GM12878 (cell line): ENCODE measurements at regions not wholly inside any gene's neighbourhood (a gene's known extent, or its start where the extent isn't known, plus 50 kb on each side); places are given as distances from the start of the nearest gene placed in this dataset.

Experiments
- ATAC-seq: fragments of 200-7000 bp; cut with Tn5 transposase; 3 replicates; pipeline ENCODE4 v1.9.1; 2020; ENCODE audit warnings: mild to moderate bottlenecking, moderate library complexity
- BruUV-seq: library from RNA; stranded (reverse); fragments of 400-500 nt; replicated peaks from 2 replicates; lab custom pipeline; 2021; lab: Mats Ljungman, UMichigan
- CTCF ChIA-PET: fragments of 300-600 bp; sonication (Branson Sonifier 250); formaldehyde crosslinking; extraction: SDS; loops from one replicate; lab custom pipeline; 2021; ENCODE audit warnings: inconsistent platforms; lab: Yijun Ruan, JAX
- POLR2A ChIA-PET: fragments of 350-600 bp; formaldehyde crosslinking; extraction: SDS; loops from one replicate; lab custom pipeline; 2021; ENCODE audit warnings: inconsistent platforms; lab: Charles Lee
- RAD21 ChIA-PET: fragments of 300-600 bp; sonication (Branson Sonifier 250); formaldehyde crosslinking; loops from one replicate; lab custom pipeline; 2023; ENCODE audit warnings: antibody characterized with exemption; ENCODE audit not compliant: unreplicated experiment; lab: Charles Lee
- SMC1A ChIA-PET: fragments of 300-600 bp; sonication (Branson Sonifier 250); formaldehyde crosslinking; loops from one replicate; lab custom pipeline; 2023; ENCODE audit not compliant: unreplicated experiment, uncharacterized antibody; lab: Charles Lee
- DNase-seq: peaks from one replicate; pipeline ENCODE4 v3.0.0-alpha.2; 2011; ENCODE audit warnings: low read depth, low spot score
- FAIRE-seq: peaks from 3 replicates; lab custom pipeline; 2011; peaks lifted over from hg19 to GRCh38; lab: Jason Lieb, UNC
- H2AFZ ChIP-seq: 2 replicates; pipeline ENCODE4 v1.6.0; 2011; ENCODE audit warnings: low read depth, low read length, control low read depth; ENCODE audit not compliant: control insufficient read depth
- H3K27ac ChIP-seq: 2 replicates; pipeline ENCODE4 v1.5.1; 2011; ENCODE audit warnings: control low read depth; ENCODE audit not compliant: control insufficient read depth, insufficient read depth
- H3K27me3 ChIP-seq, 2 experiments: replicated peaks in 1 of 2; 2 replicates each; pipeline versions ENCODE4 v1.6.0 to v1.6.1; 2011; ENCODE audit warnings: low read length in 1 of 2; ENCODE audit not compliant: control insufficient read depth in 2 of 2, insufficient read depth in 2 of 2
- H3K36me3 ChIP-seq, 2 experiments: 2 replicates each; pipeline ENCODE4 v1.5.1; 2011; ENCODE audit warnings: low read length in 1 of 2; ENCODE audit not compliant: control insufficient read depth in 2 of 2, insufficient read depth in 2 of 2
- H3K4me1 ChIP-seq: 2 replicates; pipeline ENCODE4 v1.6.1; 2011; ENCODE audit warnings: mild to moderate bottlenecking, low read length, moderate library complexity, mixed read lengths; ENCODE audit not compliant: control insufficient read depth, insufficient read depth
- H3K4me2 ChIP-seq: 2 replicates; pipeline ENCODE4 v1.6.0; 2011; ENCODE audit warnings: control low read depth; ENCODE audit not compliant: control insufficient read depth, insufficient read depth
- H3K4me3 ChIP-seq: fragments of 200-600 bp; sonication (generic); 2 replicates; pipeline ENCODE4 v1.5.1; 2016
- H3K79me2 ChIP-seq: 2 replicates; pipeline ENCODE4 v1.6.0; 2011; ENCODE audit warnings: low read length; ENCODE audit not compliant: control insufficient read depth, insufficient read depth
- H3K9ac ChIP-seq: 2 replicates; pipeline ENCODE4 v1.8.0; 2011; ENCODE audit warnings: low read length, control low read depth, mixed read lengths; ENCODE audit not compliant: control insufficient read depth, insufficient read depth
- H3K9me3 ChIP-seq: replicated peaks from 3 replicates; pipeline ENCODE4 v1.5.1; 2011; ENCODE audit warnings: mild to moderate bottlenecking, low read length; ENCODE audit not compliant: control insufficient read depth, insufficient read depth
- H4K20me1 ChIP-seq: 2 replicates; pipeline ENCODE4 v1.6.0; 2011; ENCODE audit not compliant: control insufficient read depth, insufficient read depth
- CREB1 ChIP-seq: IDR thresholded peaks from 2 replicates; pipeline ENCODE4 v1.6.1; 2012; ENCODE audit warnings: low read depth, mild to moderate bottlenecking, inconsistent platforms
- ESRRA ChIP-seq: IDR thresholded peaks from 2 replicates; pipeline ENCODE4 v1.6.1; 2012; ENCODE audit warnings: mild to moderate bottlenecking, low read length, improper control_type of control experiment
- ETV6 ChIP-seq, 2 experiments: fragments of 450-650 bp in 1 of 2; IDR thresholded peaks in 1 of 2; conservative IDR thresholded peaks in 1 of 2; 2 replicates each; pipeline ENCODE4 v1.6.1; 2014; ENCODE audit warnings: antibody characterized with exemption in 1 of 2, borderline replicate concordance in 1 of 2, low read depth in 1 of 2, mild to moderate bottlenecking in 1 of 2, moderate library complexity in 1 of 2
- KDM1A ChIP-seq: fragments of 200-600 bp; sonication (generic); IDR thresholded peaks from 2 replicates; pipeline ENCODE4 v1.6.1; 2016; ENCODE audit warnings: borderline replicate concordance
- PRDM15 ChIP-seq: fragments of 450-650 bp; formaldehyde crosslinking; IDR thresholded peaks from 2 replicates; pipeline ENCODE4 v1.4.0; 2020; ENCODE audit warnings: mild to moderate bottlenecking, moderate library complexity
- RCOR1 ChIP-seq: conservative IDR thresholded peaks from 2 replicates; pipeline ENCODE4 v1.6.1; 2012; ENCODE audit warnings: low read depth, low read length, improper control_type of control experiment
- RELA ChIP-seq: fragments of 450-650 bp; IDR thresholded peaks from 2 replicates; pipeline ENCODE4 v1.8.0; 2014; ENCODE audit warnings: borderline replicate concordance; ENCODE audit not compliant: partially characterized antibody
- SMAD5 ChIP-seq: IDR thresholded peaks from 2 replicates; pipeline ENCODE4 v1.6.1; 2016; ENCODE audit warnings: antibody characterized with exemption, low read depth
- SREBF1 ChIP-seq: IDR thresholded peaks from 2 replicates; pipeline ENCODE4 v1.6.1; 2012; ENCODE audit warnings: mild to moderate bottlenecking, low read length
- YY1 ChIP-seq: IDR thresholded peaks from 2 replicates; pipeline ENCODE4 v1.6.1; 2011; ENCODE audit warnings: low read depth, mild to moderate bottlenecking, low read length
- ZNF24 ChIP-seq: fragments of 450-650 bp; IDR thresholded peaks from 2 replicates; pipeline ENCODE4 v1.6.1; 2017; ENCODE audit warnings: antibody characterized with exemption, mild to moderate bottlenecking
- WGBS: methylation state at CpG from one replicate; pipeline ENCODE4 v1.1.6; 2016; ENCODE audit warnings: low lambda C conversion rate; ENCODE audit not compliant: insufficient replicate concordance, insufficient coverage; ENCODE audit errors: missing lambda C conversion rate; 5-methylcytosine and 5-hydroxymethylcytosine counted together
- in situ Hi-C: fragments of 300-500 bp; cut with MboI; formaldehyde crosslinking; loops from 9 replicates; pipeline ENCODE4 v1.14.3; 2018; ENCODE audit warnings: mixed read lengths
- intact Hi-C: fragments of 100-400 bp; cut with micrococcal nuclease; formaldehyde crosslinking; loops from one replicate; pipeline ENCODE4 v1.14.2; 2022; ENCODE audit not compliant: unreplicated experiment
- TF ChIP-seq, protein P1 (sequence below): fragments of 450-650 bp; IDR thresholded peaks from 2 replicates; pipeline ENCODE4 v1.6.1; 2014; ENCODE audit warnings: mild to moderate bottlenecking

- TF ChIP-seq PRDM15 (CRISPR knock-in tag) (no peak), SMAD5 (no peak), RCOR1 (no peak), RELA (no peak)
These were observed 113.6 kb downstream of the RTL9 start (continued) for GRCh38 chrX:110472265-110472664.

GRCh38 chrX:110477593-110478228 lies 119.1 kb downstream of the RTL9 start:
- Histone ChIP-seq H3K27me3 (peaks cover 1 to 2% of the 10 kb centered on the region in 2 experiments; a peak in 3 of 4 replicates), H3K4me1 (no peaks in the 10 kb centered on the region), H3K9ac (no peak overlapping the region), H3K27ac (no peak overlapping the region), H3K4me2 (no peak overlapping the region), H3K36me3 (no peaks in the 10 kb centered on the region), H3K4me3 (no peak overlapping the region), H2AFZ (no peak overlapping the region), H3K79me2 (no peaks in the 10 kb centered on the region), H3K9me3 (no peaks in the 10 kb centered on the region), H4K20me1 (no peaks in the 10 kb centered on the region)
- no TSS peak for BruUV-seq
- FAIRE-seq, result no peak
- in situ Hi-C loops, result no loop called here
- 12% methylated on average over 5 of the region's 5 CpGs for WGBS
- DNase-seq, result no peak
- CTCF ChIA-PET, result interaction anchor here (1.0 kb wide), 1 partner anchor 379 kb away, joined by 4 read pairs; no protein-coding TSS in a partner anchor
- intact Hi-C loops, result no loop called here
- SMC1A ChIA-PET, result no interaction called here
- RAD21 ChIA-PET, result no interaction called here
- POLR2A ChIA-PET, result no interaction called here
- ATAC-seq, result peak; percentile 32; the same call in 2 of the 3 replicates
- TF ChIP-seq CREB1 (no peak), ZNF24 (no peak), KDM1A (no peak), YY1 (no peak), ESRRA (no peak), ETV6 (conservative IDR thresholded peaks at IDR 0.05 in 1 of 2, IDR thresholded peaks at IDR 0.05 in 1 of 2; ENCODE audit: borderline replicate concordance in 1 of 2, low read depth in 1 of 2) (no peak), SREBF1 (no peak), PRDM15 (CRISPR knock-in tag) (no peak)
- TF ChIP-seq, protein P1, sequence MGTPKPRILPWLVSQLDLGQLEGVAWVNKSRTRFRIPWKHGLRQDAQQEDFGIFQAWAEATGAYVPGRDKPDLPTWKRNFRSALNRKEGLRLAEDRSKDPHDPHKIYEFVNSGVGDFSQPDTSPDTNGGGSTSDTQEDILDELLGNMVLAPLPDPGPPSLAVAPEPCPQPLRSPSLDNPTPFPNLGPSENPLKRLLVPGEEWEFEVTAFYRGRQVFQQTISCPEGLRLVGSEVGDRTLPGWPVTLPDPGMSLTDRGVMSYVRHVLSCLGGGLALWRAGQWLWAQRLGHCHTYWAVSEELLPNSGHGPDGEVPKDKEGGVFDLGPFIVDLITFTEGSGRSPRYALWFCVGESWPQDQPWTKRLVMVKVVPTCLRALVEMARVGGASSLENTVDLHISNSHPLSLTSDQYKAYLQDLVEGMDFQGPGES, result no peak
